Mesodermal cell (in vitro differentiated cells): ENCODE measurements at regions not wholly inside any gene's neighbourhood (a gene's known extent, or its start where the extent isn't known, plus 50 kb on each side); places are given as distances from the start of the nearest gene placed in this dataset.
"Not testable (repeated sequence)": the region's sequence is repeated elsewhere in the genome, so short reads cannot be mapped to it uniquely, and the experiment has no call there.

Experiments
- H3K27ac ChIP-seq: 2 replicates; pipeline ENCODE4 v1.7.0; 2013; ENCODE audit warnings: mild to moderate bottlenecking, low read depth, low read length, moderate library complexity; ENCODE audit not compliant: severe bottlenecking
- H3K36me3 ChIP-seq: 2 replicates; pipeline ENCODE4 v1.7.1; 2013; ENCODE audit warnings: mild to moderate bottlenecking, low read length, moderate library complexity; ENCODE audit not compliant: control insufficient read depth, insufficient read depth
- H3K4me1 ChIP-seq: one replicate; pipeline ENCODE4 v1.7.1; 2013; ENCODE audit warnings: mild to moderate bottlenecking, low read length; ENCODE audit not compliant: insufficient read depth, control insufficient read depth, poor library complexity, severe bottlenecking
- H3K4me3 ChIP-seq: 2 replicates; pipeline ENCODE4 v1.7.0; 2013; ENCODE audit warnings: low read length, control low read depth, mild to moderate bottlenecking; ENCODE audit not compliant: insufficient read depth, poor library complexity, severe bottlenecking; ENCODE audit errors: extremely low read depth
- H3K9me3 ChIP-seq: 2 replicates; pipeline ENCODE4 v1.7.1; 2013; ENCODE audit warnings: mild to moderate bottlenecking, low read length, moderate library complexity; ENCODE audit not compliant: control insufficient read depth
- WGBS, 2 experiments: methylation state at CpG; one replicate each; pipeline ENCODE4 v1.1.5; 2013; ENCODE audit warnings: missing lambda C conversion rate in 2 of 2; ENCODE audit not compliant: insufficient coverage in 2 of 2; 5-methylcytosine and 5-hydroxymethylcytosine counted together

- no peaks in the 10 kb centered on the region for H3K36me3 ChIP-seq
- no peaks in the 10 kb centered on the region for H3K9me3 ChIP-seq
- H3K4me1 ChIP-seq, result no peaks in the 10 kb centered on the region
- 33 to 57% methylated on average over 1 of the region's 1 CpG for WGBS, 2 experiments
- no peak overlapping the region for H3K4me3 ChIP-seq
- H3K27ac ChIP-seq, result no peak overlapping the region
Measured at GRCh38 chr4:14403132-14403531, 599.1 kb upstream of the CPEB2 start.

- Histone ChIP-seq H3K4me3 (no peak overlapping the region), H3K27ac (no peak overlapping the region), H3K36me3 (no peaks in the 10 kb centered on the region), H3K9me3 (no peaks in the 10 kb centered on the region), H3K4me1 (no peaks in the 10 kb centered on the region)
- 85 to 91% methylated on average over 3 to 4 of the region's 5 CpGs for WGBS, 2 experiments
Measured at GRCh38 chr4:14404730-14405129, 597.6 kb upstream of the CPEB2 start.

DNA sequence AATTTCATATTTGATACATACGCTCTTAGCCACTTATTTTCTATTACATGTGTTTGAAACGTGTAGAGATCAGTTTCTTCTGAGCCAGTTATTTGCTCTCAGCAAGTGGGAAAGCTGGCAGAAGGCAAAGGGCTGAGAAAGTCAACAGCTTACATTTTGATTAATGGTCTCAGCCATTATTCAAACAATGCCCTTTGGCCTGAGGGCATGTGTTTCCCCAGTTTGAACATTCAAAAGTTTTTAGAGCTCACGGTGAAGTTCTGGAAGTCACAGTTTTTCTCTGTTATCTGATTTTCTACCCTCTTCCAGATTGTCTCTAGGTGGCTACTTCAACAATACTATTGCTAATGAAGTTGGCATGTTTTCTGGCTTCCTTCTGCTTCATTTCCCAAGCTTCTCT is 591.8 kb upstream of the CPEB2 start:
- H3K4me1 ChIP-seq, result no peaks in the 10 kb centered on the region
- no peak overlapping the region for H3K4me3 ChIP-seq
- no peaks in the 10 kb centered on the region for H3K36me3 ChIP-seq
- no peak overlapping the region for H3K27ac ChIP-seq
- H3K9me3 ChIP-seq, result no peaks in the 10 kb centered on the region
- WGBS, 2 experiments, result 38% methylated on average over 1 of the region's 3 CpGs; no CpG with 5 or more reads in 1 of the 2 experiments

GRCh38 chr4:14415146-14415545 is 587.1 kb upstream of the CPEB2 start:
- H3K27ac ChIP-seq, result no peak overlapping the region
- H3K4me3 ChIP-seq, result no peak overlapping the region
- H3K9me3 ChIP-seq, result no peaks in the 10 kb centered on the region
- no CpG with 5 or more reads among the region's 1 CpG for WGBS, 2 experiments
- no peaks in the 10 kb centered on the region for H3K36me3 ChIP-seq
- H3K4me1 ChIP-seq, result no peaks in the 10 kb centered on the region

DNA sequence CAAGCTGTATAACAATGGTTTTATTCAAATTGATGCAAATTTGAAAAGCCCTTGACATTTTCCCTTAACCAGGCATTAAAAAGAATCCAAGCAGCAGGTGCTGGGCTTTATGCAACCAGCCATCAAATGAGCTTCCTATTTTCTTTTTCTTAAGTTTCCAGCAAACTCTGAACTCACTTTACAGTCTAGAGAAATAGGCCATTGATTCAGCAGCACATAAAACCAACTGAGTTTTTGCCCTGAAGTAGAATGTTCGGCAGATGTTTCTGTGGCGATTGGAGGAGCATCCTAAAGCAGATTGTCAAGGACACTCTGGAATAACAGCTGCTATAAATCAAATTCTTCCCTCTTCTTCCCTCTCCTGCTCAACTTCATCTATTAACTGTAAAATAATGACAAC is 582.8 kb upstream of the CPEB2 start:
- H3K4me1 ChIP-seq, result no peaks in the 10 kb centered on the region

GRCh38 chr4:14426297-14426696 is 576.0 kb upstream of the CPEB2 start:
- H3K36me3 ChIP-seq, H3K27ac ChIP-seq, H3K4me1 ChIP-seq, H3K4me3 ChIP-seq, H3K9me3 ChIP-seq: not testable (repeated sequence)
- WGBS, 2 experiments, result 89 to 90% methylated on average over 13 to 14 of the region's 15 CpGs

More for the DNA sequence above, 582.8 kb upstream of the CPEB2 start:
- 93 to 100% methylated on average over 2 of the region's 2 CpGs for WGBS, 2 experiments
- H3K9me3 ChIP-seq, result no peaks in the 10 kb centered on the region
- H3K4me3 ChIP-seq, result no peak overlapping the region
- H3K36me3 ChIP-seq, result no peaks in the 10 kb centered on the region
- no peak overlapping the region for H3K27ac ChIP-seq

DNA sequence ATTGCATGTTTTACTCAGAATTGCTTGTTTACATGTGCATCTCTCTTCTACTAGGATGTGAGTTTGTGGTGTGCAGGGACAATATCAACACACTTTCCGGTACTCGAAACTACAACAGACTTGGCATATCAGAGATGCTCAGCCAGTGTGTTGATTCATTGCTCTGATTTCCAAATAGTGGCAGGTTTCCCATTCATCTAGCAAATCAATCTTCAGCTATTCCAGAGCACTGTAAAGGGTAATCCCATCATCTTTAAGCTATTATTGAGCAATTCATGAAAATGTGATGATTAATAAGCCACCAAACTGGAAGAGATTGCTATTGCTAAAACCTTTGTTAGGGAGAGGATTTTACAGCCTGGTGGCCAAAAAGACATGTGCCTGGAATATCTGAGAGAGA is 574.2 kb upstream of the CPEB2 start:
- no peaks in the 10 kb centered on the region for H3K4me1 ChIP-seq
- no peak overlapping the region for H3K27ac ChIP-seq
- H3K9me3 ChIP-seq, result peaks cover 5% of the 10 kb centered on the region
- no peak overlapping the region for H3K4me3 ChIP-seq
- 92 to 100% methylated on average over 2 of the region's 2 CpGs for WGBS, 2 experiments
- no peaks in the 10 kb centered on the region for H3K36me3 ChIP-seq

- no peak overlapping the region for H3K27ac ChIP-seq
- no peaks in the 10 kb centered on the region for H3K36me3 ChIP-seq
- H3K9me3 ChIP-seq, result peaks cover 4% of the 10 kb centered on the region
- H3K4me3 ChIP-seq, result no peak overlapping the region
- peaks cover 11% of the 10 kb centered on the region for H3K4me1 ChIP-seq
- WGBS, 2 experiments, result 64 to 86% methylated on average over 1 to 2 of the region's 3 CpGs
Measured at GRCh38 chr4:14431155-14432134, 570.8 kb upstream of the CPEB2 start.

DNA sequence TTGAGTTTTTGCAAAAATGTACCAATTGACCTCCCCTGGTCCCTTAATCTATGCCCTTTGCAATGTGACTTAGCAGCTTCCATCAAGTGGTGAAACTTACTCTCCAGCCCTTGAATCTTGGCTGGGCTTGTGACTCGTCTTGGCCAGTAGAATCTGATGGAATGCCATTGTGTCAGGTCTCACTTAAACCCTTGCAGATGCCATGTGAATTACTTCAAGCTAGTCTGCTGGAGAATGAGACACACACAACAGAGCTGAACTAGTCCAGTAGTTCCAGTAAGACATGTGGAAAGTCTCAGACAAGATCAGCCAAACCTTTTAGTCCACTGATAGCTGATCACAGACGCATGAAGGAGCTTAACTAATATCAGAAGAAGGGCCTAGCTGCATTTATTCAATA is 567.8 kb upstream of the CPEB2 start:
- H3K27ac ChIP-seq, result peak overlapping the region; percentile 52
- no peaks in the 10 kb centered on the region for H3K9me3 ChIP-seq
- peaks cover 15% of the 10 kb centered on the region for H3K4me1 ChIP-seq
- 50 to 100% methylated on average over 1 of the region's 2 CpGs for WGBS, 2 experiments
- H3K36me3 ChIP-seq, result no peaks in the 10 kb centered on the region
- H3K4me3 ChIP-seq, result no peak overlapping the region

GRCh38 chr4:14434916-14435315 is 567.4 kb upstream of the CPEB2 start:
- Histone ChIP-seq H3K36me3 (no peaks in the 10 kb centered on the region), H3K9me3 (no peaks in the 10 kb centered on the region), H3K4me1 (peaks cover 15% of the 10 kb centered on the region), H3K4me3 (no peak overlapping the region), H3K27ac (peak overlapping the region; percentile 52)
- WGBS, 2 experiments, result 71 to 94% methylated on average over 2 of the region's 3 CpGs

GRCh38 chr4:14441561-14441960 is 560.7 kb upstream of the CPEB2 start:
- Histone ChIP-seq H3K4me3 (no peak overlapping the region), H3K9me3 (no peaks in the 10 kb centered on the region), H3K36me3 (no peaks in the 10 kb centered on the region), H3K4me1 (peaks cover 4% of the 10 kb centered on the region), H3K27ac (no peak overlapping the region)
- WGBS, 2 experiments, result 63 to 79% methylated on average over 2 of the region's 3 CpGs
